ENCODE measurements at regions not wholly inside any gene's neighbourhood (a gene's known extent, or its start where the extent isn't known, plus 50 kb on each side); places are given as distances from the start of the nearest gene placed in this dataset.

- Histone ChIP-seq H3K27ac (no peak overlapping the region), H3K27me3 (peaks cover 12% of the 10 kb centered on the region), H3K4me3 (no peak overlapping the region), H2AFZ (no peak overlapping the region), H3K36me3 (replicated peaks; ENCODE audit: insufficient read depth, low read depth) (no peaks in the 10 kb centered on the region), H4K20me1 (ENCODE audit: insufficient read depth, poor library complexity, severe bottlenecking) (no peaks in the 10 kb centered on the region), H3K4me2 (no peak overlapping the region), H3K9me2 (replicated peaks; ENCODE audit: insufficient read depth) (no peaks in the 10 kb centered on the region), H3K4me1 (ENCODE audit: insufficient read depth) (no peaks in the 10 kb centered on the region), H3K79me2 (no peaks in the 10 kb centered on the region), H3K9me3 (ENCODE audit: low read depth) (no peaks in the 10 kb centered on the region)
- no peak for DNase-seq (ENCODE audit: low spot score)
- 69% methylated on average over 6 of the region's 6 CpGs for WGBS (ENCODE audit: low lambda C conversion rate, missing lambda C conversion rate)
- no peak for TF ChIP-seq EZH2phosphoT487 (IDR thresholded peaks at IDR 0.05; ENCODE audit: low read depth, severe bottlenecking, unreplicated experiment)
- no peak for TF ChIP-seq EZH2 (IDR thresholded peaks at IDR 0.05; ENCODE audit: borderline replicate concordance)
- TF ChIP-seq CTCF (IDR thresholded peaks at IDR 0.05; ENCODE audit: poor library complexity): no peak
Observed at GRCh38 chr10:117071286-117072050, 66.5 kb upstream of the SHTN1 start.
